Sigmoid colon (tissue), 6 donors: ENCODE measurements at regions not wholly inside any gene's neighbourhood (a gene's known extent, or its start where the extent isn't known, plus 50 kb on each side); places are given as distances from the start of the nearest gene placed in this dataset.

Experiments
- DNase-seq: peaks from one replicate; pipeline ENCODE4 v3.0.0-alpha.2; 2019
- H3K27ac ChIP-seq, 4 donors: fragments of 200-600 bp; sonication (generic); one replicate each; pipeline ENCODE4 v1.5.1; 2016 to 2019; ENCODE audit warnings: mild to moderate bottlenecking in 1 of 4
- H3K27me3 ChIP-seq, 3 donors: fragments of 200-600 bp; sonication (generic); one replicate each; pipeline ENCODE4 v1.5.1; 2019; ENCODE audit warnings: mild to moderate bottlenecking in 1 of 3
- H3K36me3 ChIP-seq, 4 donors: fragments of 200-600 bp; sonication (generic); one replicate each; pipeline ENCODE4 v1.5.1; 2016 to 2019
- H3K4me1 ChIP-seq, 4 donors: fragments of 200-600 bp; sonication (generic); one replicate each; pipeline ENCODE4 v1.5.1; 2017 to 2019
- H3K4me3 ChIP-seq, 4 donors: fragments of 200-600 bp; sonication (generic); one replicate each; pipeline ENCODE4 v1.5.1; 2017 to 2019; ENCODE audit warnings: mild to moderate bottlenecking in 2 of 4, moderate library complexity in 1 of 4
- H3K9me3 ChIP-seq, 4 donors: fragments of 200-600 bp in 3 of 4; sonication (generic) in 3 of 4; one replicate each; pipeline versions ENCODE4 v1.5.1 to v1.6.1; 2013 to 2019
- EP300 ChIP-seq, 4 donors: sonication (generic); formaldehyde crosslinking; IDR thresholded peaks; one replicate each; pipeline ENCODE4 v1.6.1; 2017; ENCODE audit warnings: antibody characterized with exemption in 4 of 4
- POLR2A ChIP-seq, 2 donors: fragments of 450-650 bp; IDR thresholded peaks; one replicate each; pipeline ENCODE4 v1.6.1; 2016; ENCODE audit warnings: antibody characterized with exemption in 2 of 2, mild to moderate bottlenecking in 2 of 2, moderate library complexity in 2 of 2
- POLR2AphosphoS5 ChIP-seq, 4 donors: sonication (generic); formaldehyde crosslinking; IDR thresholded peaks; one replicate each; pipeline ENCODE4 v1.6.1; 2017; ENCODE audit warnings: antibody characterized with exemption in 4 of 4
- whole genome bisulfite sequencing, 2 donors: extraction: QIAGEN DNeasy Blood & Tissue Kit; methylation state at CpG; one replicate each; pipeline ENCODE4 v1.1.7; 2013; 5-methylcytosine and 5-hydroxymethylcytosine counted together
- intact Hi-C: fragments of 100-400 bp; cut with DNase I; formaldehyde crosslinking; loops from one replicate; pipeline ENCODE4 v1.15.1; 2023
- TF ChIP-seq, protein P1 (sequence below), 4 experiments: fragments of 450-650 bp in 3 of 4; fragments of 200-600 bp in 1 of 4; IDR thresholded peaks; one replicate each; pipeline ENCODE4 v1.5.1; 2016 to 2019; ENCODE audit warnings: antibody characterized with exemption in 4 of 4, mild to moderate bottlenecking in 3 of 4, moderate library complexity in 2 of 4
- donor health status: healthy with polysubstance abuse.
- donor health status: healthy.

GRCh38 chr6:159469443-159469842 is 223.6 kb downstream of the SOD2 start:
- H3K27me3 ChIP-seq, result no peaks in the 10 kb centered on the region
- H3K27ac ChIP-seq, result no peak overlapping the region
- intact Hi-C loops, result loop anchor here (10.0 kb wide), 1 partner anchor 295 kb away; no protein-coding TSS in a partner anchor
- 26 to 76% methylated on average over 4 of the region's 4 CpGs for WGBS, 2 donors
- TF ChIP-seq POLR2A (IDR thresholded peaks at IDR 0.05), result no peak
- TF ChIP-seq EP300 (IDR thresholded peaks at IDR 0.05), result no peak
- TF ChIP-seq, protein P1, sequence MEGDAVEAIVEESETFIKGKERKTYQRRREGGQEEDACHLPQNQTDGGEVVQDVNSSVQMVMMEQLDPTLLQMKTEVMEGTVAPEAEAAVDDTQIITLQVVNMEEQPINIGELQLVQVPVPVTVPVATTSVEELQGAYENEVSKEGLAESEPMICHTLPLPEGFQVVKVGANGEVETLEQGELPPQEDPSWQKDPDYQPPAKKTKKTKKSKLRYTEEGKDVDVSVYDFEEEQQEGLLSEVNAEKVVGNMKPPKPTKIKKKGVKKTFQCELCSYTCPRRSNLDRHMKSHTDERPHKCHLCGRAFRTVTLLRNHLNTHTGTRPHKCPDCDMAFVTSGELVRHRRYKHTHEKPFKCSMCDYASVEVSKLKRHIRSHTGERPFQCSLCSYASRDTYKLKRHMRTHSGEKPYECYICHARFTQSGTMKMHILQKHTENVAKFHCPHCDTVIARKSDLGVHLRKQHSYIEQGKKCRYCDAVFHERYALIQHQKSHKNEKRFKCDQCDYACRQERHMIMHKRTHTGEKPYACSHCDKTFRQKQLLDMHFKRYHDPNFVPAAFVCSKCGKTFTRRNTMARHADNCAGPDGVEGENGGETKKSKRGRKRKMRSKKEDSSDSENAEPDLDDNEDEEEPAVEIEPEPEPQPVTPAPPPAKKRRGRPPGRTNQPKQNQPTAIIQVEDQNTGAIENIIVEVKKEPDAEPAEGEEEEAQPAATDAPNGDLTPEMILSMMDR (IDR thresholded peaks at IDR 0.05), result no peak
- no peak for TF ChIP-seq POLR2AphosphoS5 (IDR thresholded peaks at IDR 0.05)
- peaks cover 0 to 13% (median 0%) of the 10 kb centered on the region in 4 donors for H3K4me1 ChIP-seq
- H3K4me3 ChIP-seq, result no peak overlapping the region
- no peaks in the 10 kb centered on the region for H3K36me3 ChIP-seq
- DNase-seq, result no peak
- H3K9me3 ChIP-seq, result no peaks in the 10 kb centered on the region

- H3K9me3 ChIP-seq, result no peaks in the 10 kb centered on the region
- WGBS, 2 donors, result 57 to 75% methylated on average over 3 of the region's 3 CpGs
- H3K4me3 ChIP-seq, result no peak overlapping the region
- intact Hi-C loops, result loop anchor here (10.0 kb wide), 1 partner anchor 294 kb away; no protein-coding TSS in a partner anchor
- H3K27me3 ChIP-seq, result no peaks in the 10 kb centered on the region
- peaks cover 0 to 17% (median 0%) of the 10 kb centered on the region in 4 donors for H3K4me1 ChIP-seq
- TF ChIP-seq EP300 (IDR thresholded peaks at IDR 0.05), result no peak
- TF ChIP-seq POLR2A (IDR thresholded peaks at IDR 0.05), result no peak
- TF ChIP-seq, protein P1 (IDR thresholded peaks at IDR 0.05), result no peak
- TF ChIP-seq POLR2AphosphoS5 (IDR thresholded peaks at IDR 0.05), result no peak
- no peak overlapping the region for H3K27ac ChIP-seq
- H3K36me3 ChIP-seq, result no peaks in the 10 kb centered on the region
- DNase-seq, result no peak
These were observed 224.0 kb downstream of the SOD2 start for GRCh38 chr6:159468994-159469393.

DNA sequence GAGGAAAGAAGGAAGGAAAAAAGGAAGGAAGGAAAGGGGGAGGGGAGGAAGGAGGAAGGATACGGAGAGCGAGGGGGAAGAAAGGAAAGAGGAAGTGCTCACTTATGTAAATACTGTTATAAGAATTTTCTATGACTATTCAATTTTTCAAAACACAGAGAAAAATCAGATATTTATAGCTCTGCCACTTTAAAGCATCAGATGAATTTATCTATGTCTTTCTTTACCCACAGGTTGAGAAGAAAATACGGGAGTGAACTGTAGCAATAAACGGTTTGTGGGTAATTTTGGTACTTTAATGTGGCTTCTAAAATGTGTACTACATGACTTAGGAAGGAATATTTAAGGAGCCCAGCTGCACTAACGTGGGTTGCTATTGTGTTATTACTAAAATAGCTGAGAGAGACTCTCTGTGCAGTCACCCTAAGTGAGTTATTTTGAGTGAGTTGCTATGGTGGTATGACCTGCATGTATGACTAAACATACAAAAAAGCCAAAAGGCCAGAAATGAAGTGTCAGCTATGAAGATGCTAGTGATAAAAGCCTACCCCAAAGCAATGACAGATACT is 225.5 kb downstream of the SOD2 start:
- no peak overlapping the region for H3K27ac ChIP-seq
- H3K9me3 ChIP-seq, result no peaks in the 10 kb centered on the region
- peaks cover 0 to 9% (median 0%) of the 10 kb centered on the region in 4 donors for H3K4me1 ChIP-seq
- TF ChIP-seq EP300 (IDR thresholded peaks at IDR 0.05), result no peak
- no peak for TF ChIP-seq POLR2AphosphoS5 (IDR thresholded peaks at IDR 0.05)
- TF ChIP-seq POLR2A (IDR thresholded peaks at IDR 0.05), result no peak
- TF ChIP-seq, protein P1 (IDR thresholded peaks at IDR 0.05), result no peak
- intact Hi-C loops, result loop anchor here (10.0 kb wide), 1 partner anchor 293 kb away; no protein-coding TSS in a partner anchor
- no peaks in the 10 kb centered on the region for H3K27me3 ChIP-seq
- no peaks in the 10 kb centered on the region for H3K36me3 ChIP-seq
- H3K4me3 ChIP-seq, result no peak overlapping the region
- DNase-seq, result no peak
- 38 to 44% methylated on average over 5 of the region's 5 CpGs for WGBS, 2 donors

DNA sequence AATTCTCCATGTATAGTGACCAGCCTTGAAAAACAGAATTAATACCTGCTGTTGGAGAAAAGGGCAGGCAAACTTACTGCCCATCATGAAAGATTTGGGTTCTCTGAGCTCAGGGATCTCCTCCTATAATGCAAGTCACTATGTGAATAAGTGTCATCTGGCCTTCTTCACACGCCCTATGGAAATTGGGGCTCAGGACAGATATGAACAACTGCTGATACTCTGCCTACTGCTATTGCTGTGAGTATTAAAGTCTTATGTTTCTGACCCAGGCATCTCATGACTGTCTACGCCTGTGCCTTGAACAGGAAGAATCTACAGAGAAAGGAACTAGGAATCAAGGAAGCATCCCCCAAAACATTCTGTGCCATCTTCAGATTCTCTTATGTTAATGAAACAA is 226.1 kb downstream of the SOD2 start:
- no peak overlapping the region for H3K27ac ChIP-seq

More for the DNA sequence above, 226.1 kb downstream of the SOD2 start:
- Histone ChIP-seq H3K9me3 (no peaks in the 10 kb centered on the region), H3K36me3 (no peaks in the 10 kb centered on the region), H3K4me1 (peaks cover 0 to 9% (median 0%) of the 10 kb centered on the region in 4 donors), H3K4me3 (no peak overlapping the region), H3K27me3 (no peaks in the 10 kb centered on the region)
- no peak for TF ChIP-seq POLR2A (IDR thresholded peaks at IDR 0.05)
- TF ChIP-seq, protein P1 (IDR thresholded peaks at IDR 0.05), result no peak
- TF ChIP-seq EP300 (IDR thresholded peaks at IDR 0.05), result no peak
- TF ChIP-seq POLR2AphosphoS5 (IDR thresholded peaks at IDR 0.05), result no peak
- intact Hi-C loops, result loop anchor here (10.0 kb wide), 1 partner anchor 292 kb away; no protein-coding TSS in a partner anchor
- WGBS, 2 donors, result 54 to 55% methylated on average over 2 of the region's 2 CpGs
- DNase-seq, result no peak
